HepG2 (cell line): ENCODE measurements at regions not wholly inside any gene's neighbourhood (a gene's known extent, or its start where the extent isn't known, plus 50 kb on each side); places are given as distances from the start of the nearest gene placed in this dataset.
A peak's percentile ranks its signal among the peaks of the same experiment; 100 is the strongest.

Experiments used
- BCL3 ChIP-seq: sonication (generic); formaldehyde crosslinking; IDR thresholded peaks from 2 replicates; pipeline ENCODE4 v1.5.1; 2020; ENCODE audit warnings: mild to moderate bottlenecking, missing genetic modification reagents, moderate library complexity
- DMAP1 ChIP-seq: IDR thresholded peaks from 2 replicates; pipeline ENCODE4 v1.6.1; 2016
- EED ChIP-seq: sonication (generic); formaldehyde crosslinking; IDR thresholded peaks from 2 replicates; pipeline ENCODE4 v1.5.0; 2020; ENCODE audit warnings: mild to moderate bottlenecking, missing genetic modification reagents
- ESRRA ChIP-seq: sonication (generic); formaldehyde crosslinking; IDR thresholded peaks from 2 replicates; pipeline ENCODE4 v1.5.1; 2020; ENCODE audit warnings: mild to moderate bottlenecking, low read depth, missing genetic modification reagents
- FUBP1 ChIP-seq: sonication (generic); formaldehyde crosslinking; IDR thresholded peaks from 2 replicates; pipeline ENCODE4 v1.5.1; 2020; ENCODE audit warnings: missing genetic modification reagents, mild to moderate bottlenecking, borderline replicate concordance
- HDAC2 ChIP-seq: sonication (generic); formaldehyde crosslinking; IDR thresholded peaks from 2 replicates; pipeline ENCODE4 v1.4.0; 2020; ENCODE audit warnings: missing genetic modification reagents
- HNF1A ChIP-seq, 2 experiments: sonication (generic) in 1 of 2; formaldehyde crosslinking in 1 of 2; IDR thresholded peaks; 2 replicates each; pipeline versions ENCODE4 v1.4.0 to v1.6.1; 2016 to 2020; ENCODE audit warnings: borderline replicate concordance in 1 of 2, low read depth in 1 of 2, mild to moderate bottlenecking in 1 of 2, missing genetic modification reagents in 1 of 2
- KDM3A ChIP-seq: IDR thresholded peaks from 2 replicates; pipeline ENCODE4 v1.6.1; 2018; ENCODE audit warnings: low read depth, missing compliant biosample characterization
- PREB ChIP-seq: sonication (generic); formaldehyde crosslinking; IDR thresholded peaks from 2 replicates; pipeline ENCODE4 v1.4.0; 2020; ENCODE audit warnings: missing genetic modification reagents
- PRPF4 ChIP-seq: fragments of 200-400 bp; formaldehyde crosslinking; IDR thresholded peaks from 2 replicates; pipeline ENCODE4 v1.6.1; 2016; ENCODE audit warnings: low read length, low read depth; ENCODE audit not compliant: poor library complexity, severe bottlenecking
- RELA ChIP-seq: sonication (generic); formaldehyde crosslinking; IDR thresholded peaks from 2 replicates; pipeline ENCODE4 v1.4.0; 2020; ENCODE audit warnings: missing genetic modification reagents
- SAFB2 ChIP-seq: sonication (generic); formaldehyde crosslinking; IDR thresholded peaks from 2 replicates; pipeline ENCODE4 v1.5.1; 2020; ENCODE audit warnings: missing genetic modification reagents, low read depth, mild to moderate bottlenecking, borderline replicate concordance
- TBX2 ChIP-seq: sonication (generic); formaldehyde crosslinking; IDR thresholded peaks from 2 replicates; pipeline ENCODE4 v1.5.0; 2020; ENCODE audit warnings: missing genetic modification reagents, mild to moderate bottlenecking, borderline replicate concordance
- ZBTB42 ChIP-seq: sonication (generic); formaldehyde crosslinking; IDR thresholded peaks from 2 replicates; pipeline ENCODE4 v1.5.0; 2020; ENCODE audit warnings: mild to moderate bottlenecking, missing genetic modification reagents
- ZNF101 ChIP-seq: sonication (generic); formaldehyde crosslinking; IDR thresholded peaks from 2 replicates; pipeline ENCODE4 v1.4.0; 2020; ENCODE audit warnings: mild to moderate bottlenecking, low read depth, missing genetic modification reagents, borderline replicate concordance
- ZNF205 ChIP-seq: IDR thresholded peaks from 2 replicates; pipeline ENCODE4 v1.6.1; 2018; ENCODE audit warnings: missing biosample characterization, missing genetic modification reagents
- ZNF33B ChIP-seq: sonication (generic); formaldehyde crosslinking; IDR thresholded peaks from 2 replicates; pipeline ENCODE4 v1.5.1; 2020; ENCODE audit warnings: mild to moderate bottlenecking, missing genetic modification reagents
- ZNF788 ChIP-seq: sonication (generic); formaldehyde crosslinking; IDR thresholded peaks from 2 replicates; pipeline ENCODE4 v1.5.0; 2020; ENCODE audit warnings: mild to moderate bottlenecking, missing genetic modification reagents, borderline replicate concordance
- TF ChIP-seq, protein P1 (sequence below): sonication (generic); formaldehyde crosslinking; IDR thresholded peaks from 2 replicates; pipeline ENCODE4 v1.8.0; 2022; ENCODE audit warnings: mild to moderate bottlenecking, missing genetic modification reagents, moderate library complexity

DNA sequence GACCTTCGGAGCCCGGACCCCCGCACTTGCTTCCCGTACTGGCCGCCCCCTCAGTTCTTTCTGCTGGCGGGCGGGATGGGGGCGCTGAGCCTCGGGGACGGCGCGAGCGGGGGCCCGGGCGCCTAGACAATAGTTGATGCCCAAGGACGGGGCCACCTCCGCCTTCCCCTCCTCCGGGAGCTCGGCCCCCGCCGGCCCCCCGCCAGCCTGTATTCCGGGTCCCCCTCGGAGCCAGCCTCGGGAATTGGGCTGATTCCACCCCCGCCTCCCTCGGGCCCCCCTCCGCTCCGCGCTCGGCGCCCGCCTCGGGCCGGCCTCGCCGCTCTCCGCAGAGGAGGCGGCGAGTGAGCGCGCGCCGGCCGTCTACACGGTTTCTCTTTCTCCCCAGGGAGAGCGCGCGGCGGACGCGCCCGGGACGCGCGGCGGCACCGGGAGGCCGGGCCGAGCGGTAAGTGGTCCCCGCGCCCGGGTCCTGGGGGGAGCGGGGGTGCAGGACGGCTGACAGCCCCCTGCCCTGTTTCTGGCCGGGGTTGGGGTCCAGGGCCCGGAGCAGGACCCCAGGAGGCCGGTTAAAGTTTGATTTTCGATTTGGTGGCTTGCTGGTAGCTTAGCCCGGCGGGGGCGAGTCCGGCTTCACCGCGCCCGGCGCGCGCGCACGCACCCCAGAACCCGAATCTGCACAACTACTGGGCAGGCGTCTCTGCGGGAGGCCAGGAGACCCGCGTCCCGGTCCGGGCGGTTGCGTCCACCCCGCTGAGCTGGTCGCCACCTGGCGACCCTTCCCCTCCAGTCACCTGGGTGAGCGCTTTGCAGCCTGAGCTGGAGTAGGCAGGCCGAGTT, 413.7 kb downstream of the PCNX1 start (continued):
- no peak for TF ChIP-seq HNF1A (IDR thresholded peaks at IDR 0.05; ENCODE audit: low read depth)
- no peak for TF ChIP-seq HNF1A (CRISPR knock-in tag; IDR thresholded peaks at IDR 0.05; ENCODE audit: borderline replicate concordance)
- TF ChIP-seq RELA (CRISPR knock-in tag) = 0 out of 2 replicates have a peak, but pooled peaks have one; percentile 15
- TF ChIP-seq, protein P1, sequence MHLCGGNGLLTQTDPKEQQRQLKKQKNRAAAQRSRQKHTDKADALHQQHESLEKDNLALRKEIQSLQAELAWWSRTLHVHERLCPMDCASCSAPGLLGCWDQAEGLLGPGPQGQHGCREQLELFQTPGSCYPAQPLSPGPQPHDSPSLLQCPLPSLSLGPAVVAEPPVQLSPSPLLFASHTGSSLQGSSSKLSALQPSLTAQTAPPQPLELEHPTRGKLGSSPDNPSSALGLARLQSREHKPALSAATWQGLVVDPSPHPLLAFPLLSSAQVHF (CRISPR knock-in tag) = 0 out of 2 replicates have a peak, but pooled peaks have one; percentile 27
- TF ChIP-seq ZNF101 (CRISPR knock-in tag) = no peak
- no peak for TF ChIP-seq ZBTB42 (CRISPR knock-in tag)
- TF ChIP-seq FUBP1 (CRISPR knock-in tag) = no peak
- no peak for TF ChIP-seq KDM3A (CRISPR knock-in tag)
- TF ChIP-seq TBX2 (CRISPR knock-in tag) = peak; percentile 11; the same call in 1 of the 2 replicates
- no peak for TF ChIP-seq PREB (CRISPR knock-in tag)
- no peak for TF ChIP-seq SAFB2
- no peak for TF ChIP-seq PRPF4
- 0 out of 2 replicates have a peak, but pooled peaks have one; percentile 21 for TF ChIP-seq ZNF788 (CRISPR knock-in tag)
- TF ChIP-seq ZNF33B (CRISPR knock-in tag) = 0 out of 2 replicates have a peak, but pooled peaks have one; percentile 16
- TF ChIP-seq EED (CRISPR knock-in tag) = peak; percentile 22; the same call in 1 of the 2 replicates
- peak; percentile 75 for TF ChIP-seq ZNF205 (CRISPR knock-in tag)
- TF ChIP-seq BCL3 = 0 out of 2 replicates have a peak, but pooled peaks have one; percentile 75
- TF ChIP-seq HDAC2 = no peak
- 0 out of 2 replicates have a peak, but pooled peaks have one; percentile 43 for TF ChIP-seq ESRRA
- TF ChIP-seq DMAP1 (CRISPR knock-in tag) = no peak
